Loucy (cell line): ENCODE measurements at regions not wholly inside any gene's neighbourhood (a gene's known extent, or its start where the extent isn't known, plus 50 kb on each side); places are given as distances from the start of the nearest gene placed in this dataset.

Source experiments
- EZH2phosphoT487 ChIP-seq: fragments of 200-600 bp; IDR thresholded peaks from 2 replicates; pipeline ENCODE4 v1.6.1; 2018; ENCODE audit warnings: antibody characterized with exemption, mild to moderate bottlenecking, moderate library complexity, borderline replicate concordance
- TF ChIP-seq, protein P1 (sequence below): fragments of 200-600 bp; sonication (generic); conservative IDR thresholded peaks from 2 replicates; pipeline ENCODE4 v1.5.1; 2014; ENCODE audit warnings: mild to moderate bottlenecking, antibody characterized with exemption, low read length

DNA sequence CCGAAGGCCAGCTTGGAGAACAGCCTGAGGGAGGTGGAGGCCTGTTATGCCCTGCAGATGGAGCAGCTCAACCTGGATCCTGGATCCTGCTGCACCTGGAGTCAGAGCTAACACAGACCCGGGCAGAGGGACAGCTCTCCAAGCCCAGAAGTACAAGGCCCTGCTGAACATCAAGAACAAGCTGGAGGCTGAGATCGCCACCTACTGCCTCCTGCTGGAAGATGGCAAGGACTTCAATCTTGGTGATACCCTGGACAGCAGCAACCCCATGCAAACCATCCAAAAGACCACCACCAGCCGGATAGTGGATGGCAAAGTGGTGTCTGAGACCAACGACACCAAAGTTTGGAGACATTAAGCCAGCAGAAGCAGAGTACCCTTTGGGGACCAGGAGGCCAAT is 223.5 kb upstream of the ID4 start:
- TF ChIP-seq, protein P1, sequence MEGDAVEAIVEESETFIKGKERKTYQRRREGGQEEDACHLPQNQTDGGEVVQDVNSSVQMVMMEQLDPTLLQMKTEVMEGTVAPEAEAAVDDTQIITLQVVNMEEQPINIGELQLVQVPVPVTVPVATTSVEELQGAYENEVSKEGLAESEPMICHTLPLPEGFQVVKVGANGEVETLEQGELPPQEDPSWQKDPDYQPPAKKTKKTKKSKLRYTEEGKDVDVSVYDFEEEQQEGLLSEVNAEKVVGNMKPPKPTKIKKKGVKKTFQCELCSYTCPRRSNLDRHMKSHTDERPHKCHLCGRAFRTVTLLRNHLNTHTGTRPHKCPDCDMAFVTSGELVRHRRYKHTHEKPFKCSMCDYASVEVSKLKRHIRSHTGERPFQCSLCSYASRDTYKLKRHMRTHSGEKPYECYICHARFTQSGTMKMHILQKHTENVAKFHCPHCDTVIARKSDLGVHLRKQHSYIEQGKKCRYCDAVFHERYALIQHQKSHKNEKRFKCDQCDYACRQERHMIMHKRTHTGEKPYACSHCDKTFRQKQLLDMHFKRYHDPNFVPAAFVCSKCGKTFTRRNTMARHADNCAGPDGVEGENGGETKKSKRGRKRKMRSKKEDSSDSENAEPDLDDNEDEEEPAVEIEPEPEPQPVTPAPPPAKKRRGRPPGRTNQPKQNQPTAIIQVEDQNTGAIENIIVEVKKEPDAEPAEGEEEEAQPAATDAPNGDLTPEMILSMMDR = no peak
- no peak for TF ChIP-seq EZH2phosphoT487
